OCI-LY7 (cell line): ENCODE measurements at regions not wholly inside any gene's neighbourhood (a gene's known extent, or its start where the extent isn't known, plus 50 kb on each side); places are given as distances from the start of the nearest gene placed in this dataset.

Source experiments
- BruUV-seq: library from RNA; stranded (reverse); fragments of 400-500 nt; replicated peaks from 2 replicates; lab custom pipeline; 2021; lab: Mats Ljungman, UMichigan
- CTCF ChIA-PET: fragments of 300-600 bp; sonication (Branson Sonifier 250); formaldehyde crosslinking; loops from one replicate; lab custom pipeline; 2022; ENCODE audit warnings: antibody characterized with exemption; ENCODE audit not compliant: unreplicated experiment; lab: Charles Lee
- POLR2A ChIA-PET: fragments of 300-600 bp; sonication (Branson Sonifier 250); formaldehyde crosslinking; loops from one replicate; lab custom pipeline; 2022; ENCODE audit warnings: antibody characterized with exemption; lab: Charles Lee
- DNase-seq: peaks from one replicate; pipeline ENCODE4 v3.0.0-alpha.2; 2015; ENCODE audit warnings: low spot score
- H2AFZ ChIP-seq: fragments of 200-600 bp; sonication (generic), shearing (Covaris generic); 2 replicates; pipeline ENCODE4 v1.6.1; 2014; ENCODE audit warnings: mild to moderate bottlenecking, antibody characterized with exemption, low read length, moderate library complexity
- H3K27ac ChIP-seq: fragments of 200-600 bp; sonication (generic); 2 replicates; pipeline ENCODE4 v1.5.1; 2014; ENCODE audit warnings: mixed run types, low read depth, mild to moderate bottlenecking, moderate library complexity, low read length, inconsistent platforms; ENCODE audit not compliant: poor library complexity, severe bottlenecking
- H3K36me3 ChIP-seq: fragments of 200-600 bp; sonication (generic); 2 replicates; pipeline ENCODE4 v1.6.1; 2014; ENCODE audit warnings: mild to moderate bottlenecking, antibody characterized with exemption, low read length, moderate library complexity, mixed read lengths; ENCODE audit not compliant: insufficient read depth
- H3K4me1 ChIP-seq: fragments of 200-600 bp; sonication (generic); 2 replicates; pipeline ENCODE4 v1.5.1; 2014; ENCODE audit warnings: mild to moderate bottlenecking, low read length; ENCODE audit not compliant: insufficient read depth, poor library complexity, severe bottlenecking
- H3K4me2 ChIP-seq: fragments of 200-600 bp; sonication (generic); 2 replicates; pipeline ENCODE4 v1.6.1; 2014; ENCODE audit warnings: mild to moderate bottlenecking, low read length
- H3K4me3 ChIP-seq: fragments of 200-600 bp; sonication (generic); 2 replicates; pipeline ENCODE4 v1.5.1; 2014; ENCODE audit warnings: mild to moderate bottlenecking, low read depth, low read length; ENCODE audit not compliant: poor library complexity, severe bottlenecking
- H3K79me2 ChIP-seq: fragments of 200-600 bp; sonication (generic); 2 replicates; pipeline ENCODE4 v1.6.1; 2016; ENCODE audit warnings: low read depth, mild to moderate bottlenecking, low read length, moderate library complexity, mixed read lengths; ENCODE audit not compliant: insufficient read depth
- H3K9me2 ChIP-seq: fragments of 200-600 bp; sonication (generic); 2 replicates; pipeline ENCODE4 v1.6.1; 2016; ENCODE audit warnings: mild to moderate bottlenecking, low read length, mixed read lengths; ENCODE audit not compliant: insufficient read depth
- H3K9me3 ChIP-seq: fragments of 200-600 bp; sonication (generic); 2 replicates; pipeline ENCODE4 v1.6.1; 2014; ENCODE audit warnings: mild to moderate bottlenecking, mixed run types, low read length, mixed read lengths
- H4K20me1 ChIP-seq: fragments of 200-600 bp; sonication (generic); 2 replicates; pipeline ENCODE4 v1.6.1; 2014; ENCODE audit warnings: mild to moderate bottlenecking, antibody characterized with exemption, low read length, moderate library complexity, mixed read lengths; ENCODE audit not compliant: insufficient read depth
- CTCF ChIP-seq: fragments of 200-600 bp; sonication (generic); conservative IDR thresholded peaks from 2 replicates; pipeline ENCODE4 v1.5.1; 2014; ENCODE audit warnings: mild to moderate bottlenecking, antibody characterized with exemption, low read length, moderate library complexity, mixed read lengths
- EZH2phosphoT487 ChIP-seq: fragments of 200-600 bp; sonication (generic); IDR thresholded peaks from 2 replicates; pipeline ENCODE4 v1.6.1; 2018; ENCODE audit warnings: low read depth, borderline replicate concordance, mild to moderate bottlenecking, mixed run types, antibody characterized with exemption, low read length, moderate library complexity, mixed read lengths
- intact Hi-C: fragments of 100-400 bp; cut with micrococcal nuclease; formaldehyde crosslinking; loops from one replicate; pipeline ENCODE4 v1.10.0; 2022; ENCODE audit not compliant: unreplicated experiment

- no peak overlapping the region for H3K4me2 ChIP-seq
These were observed 308.1 kb upstream of the TLE4 start for GRCh38 chr9:79263628-79264027.

GRCh38 chr9:79264041-79264440, 307.7 kb upstream of the TLE4 start:
- H3K9me2 ChIP-seq = no peaks in the 10 kb centered on the region
- no peak overlapping the region for H3K4me3 ChIP-seq
- H3K4me2 ChIP-seq = no peak overlapping the region
- POLR2A ChIA-PET = interaction anchor here (0.6 kb wide), 2 partner anchors 26 to 147 kb away, joined by 3 to 5 read pairs; no protein-coding TSS in a partner anchor
- H2AFZ ChIP-seq = no peak overlapping the region
- intact Hi-C loops = no loop called here
- H3K9me3 ChIP-seq = no peaks in the 10 kb centered on the region
- H4K20me1 ChIP-seq = no peaks in the 10 kb centered on the region
- no peak overlapping the region for H3K27ac ChIP-seq
- no peak for DNase-seq
- no peaks in the 10 kb centered on the region for H3K36me3 ChIP-seq
- no peaks in the 10 kb centered on the region for H3K79me2 ChIP-seq
- TF ChIP-seq CTCF (no peak), EZH2phosphoT487 (no peak)
- no peaks in the 10 kb centered on the region for H3K4me1 ChIP-seq
- no TSS peak for BruUV-seq
- CTCF ChIA-PET = no interaction called here

More at GRCh38 chr9:79263628-79264027, 308.1 kb upstream of the TLE4 start:
- H3K36me3 ChIP-seq = no peaks in the 10 kb centered on the region
- TF ChIP-seq CTCF (no peak), EZH2phosphoT487 (no peak)
- H3K79me2 ChIP-seq = no peaks in the 10 kb centered on the region
- no TSS peak for BruUV-seq
- ChIA-PET CTCF (no interaction called here), POLR2A (interaction anchor here (0.6 kb wide), 1 partner anchor 26 kb away, joined by 3 read pairs; no protein-coding TSS in a partner anchor)
- no peak overlapping the region for H2AFZ ChIP-seq
- no peaks in the 10 kb centered on the region for H3K4me1 ChIP-seq
- H3K9me2 ChIP-seq = no peaks in the 10 kb centered on the region
- H3K4me3 ChIP-seq = no peak overlapping the region
- intact Hi-C loops = no loop called here
- no peaks in the 10 kb centered on the region for H3K9me3 ChIP-seq
- no peak overlapping the region for H3K27ac ChIP-seq
- H4K20me1 ChIP-seq = no peaks in the 10 kb centered on the region
- DNase-seq = no peak

GRCh38 chr9:79264511-79265355, 307.0 kb upstream of the TLE4 start:
- H3K27ac ChIP-seq = no peak overlapping the region
- TF ChIP-seq EZH2phosphoT487 = no peak
- TF ChIP-seq CTCF = no peak
- CTCF ChIA-PET = no interaction called here
- intact Hi-C loops = no loop called here
- H4K20me1 ChIP-seq = no peaks in the 10 kb centered on the region
- no peak overlapping the region for H2AFZ ChIP-seq
- H3K4me1 ChIP-seq = no peaks in the 10 kb centered on the region
- H3K4me3 ChIP-seq = no peak overlapping the region
- H3K4me2 ChIP-seq = no peak overlapping the region
- POLR2A ChIA-PET = interaction anchor here (0.6 to 0.7 kb wide), 2 partner anchors 148 to 1053 kb away, joined by 4 to 5 read pairs; no protein-coding TSS in a partner anchor
- DNase-seq = no peak
- no TSS peak for BruUV-seq
- H3K79me2 ChIP-seq = no peaks in the 10 kb centered on the region
- no peaks in the 10 kb centered on the region for H3K9me3 ChIP-seq
- H3K36me3 ChIP-seq = no peaks in the 10 kb centered on the region
- no peaks in the 10 kb centered on the region for H3K9me2 ChIP-seq
